ENCODE measurements at regions not wholly inside any gene's neighbourhood (a gene's known extent, or its start where the extent isn't known, plus 50 kb on each side); places are given as distances from the start of the nearest gene placed in this dataset.

DNA sequence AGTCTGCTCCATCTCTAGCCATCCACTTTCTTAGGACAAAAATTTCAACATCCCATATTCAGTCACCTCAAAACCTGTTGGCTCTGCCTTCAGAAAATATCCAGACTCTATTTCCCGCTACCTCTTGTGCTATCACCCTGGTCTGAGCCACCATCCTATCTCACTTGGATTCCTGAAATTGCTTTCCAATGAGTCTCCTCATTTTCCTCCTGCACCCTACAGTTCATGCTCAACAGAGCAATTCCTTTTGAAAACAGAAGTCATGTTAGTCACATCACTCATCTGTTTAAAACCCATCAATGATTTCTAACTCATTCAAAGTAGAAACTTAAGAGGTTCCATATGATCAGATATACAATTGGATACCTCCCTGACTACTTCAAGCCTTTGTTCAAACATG lies 229.9 kb downstream of the ADGRG6 start:
- POLR2A ChIA-PET: no interaction called here
- Histone ChIP-seq H3K4me1 (ENCODE audit: insufficient read depth, low read length, poor library complexity, severe bottlenecking) (no peaks in the 10 kb centered on the region), H3K36me3 (ENCODE audit: insufficient read depth, low read length) (no peaks in the 10 kb centered on the region), H4K20me1 (ENCODE audit: insufficient read depth, low read length) (no peaks in the 10 kb centered on the region), H3K79me2 (ENCODE audit: insufficient read depth, low read depth, low read length) (no peaks in the 10 kb centered on the region), H3K9me3 (ENCODE audit: low read length) (no peaks in the 10 kb centered on the region), H3K4me3 (ENCODE audit: low read depth, low read length, poor library complexity, severe bottlenecking) (no peak overlapping the region), H3K9me2 (ENCODE audit: insufficient read depth, low read length) (no peaks in the 10 kb centered on the region), H2AFZ (ENCODE audit: low read length) (no peak overlapping the region), H3K4me2 (ENCODE audit: low read length) (no peak overlapping the region), H3K27ac (ENCODE audit: low read depth, low read length, poor library complexity, severe bottlenecking) (no peak overlapping the region)
- CTCF ChIA-PET (ENCODE audit: unreplicated experiment): no interaction called here
- TF ChIP-seq, protein P1, sequence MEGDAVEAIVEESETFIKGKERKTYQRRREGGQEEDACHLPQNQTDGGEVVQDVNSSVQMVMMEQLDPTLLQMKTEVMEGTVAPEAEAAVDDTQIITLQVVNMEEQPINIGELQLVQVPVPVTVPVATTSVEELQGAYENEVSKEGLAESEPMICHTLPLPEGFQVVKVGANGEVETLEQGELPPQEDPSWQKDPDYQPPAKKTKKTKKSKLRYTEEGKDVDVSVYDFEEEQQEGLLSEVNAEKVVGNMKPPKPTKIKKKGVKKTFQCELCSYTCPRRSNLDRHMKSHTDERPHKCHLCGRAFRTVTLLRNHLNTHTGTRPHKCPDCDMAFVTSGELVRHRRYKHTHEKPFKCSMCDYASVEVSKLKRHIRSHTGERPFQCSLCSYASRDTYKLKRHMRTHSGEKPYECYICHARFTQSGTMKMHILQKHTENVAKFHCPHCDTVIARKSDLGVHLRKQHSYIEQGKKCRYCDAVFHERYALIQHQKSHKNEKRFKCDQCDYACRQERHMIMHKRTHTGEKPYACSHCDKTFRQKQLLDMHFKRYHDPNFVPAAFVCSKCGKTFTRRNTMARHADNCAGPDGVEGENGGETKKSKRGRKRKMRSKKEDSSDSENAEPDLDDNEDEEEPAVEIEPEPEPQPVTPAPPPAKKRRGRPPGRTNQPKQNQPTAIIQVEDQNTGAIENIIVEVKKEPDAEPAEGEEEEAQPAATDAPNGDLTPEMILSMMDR (conservative IDR thresholded peaks at IDR 0.05; ENCODE audit: low read length): no peak
- no peak for TF ChIP-seq EZH2phosphoT487 (IDR thresholded peaks at IDR 0.05; ENCODE audit: borderline replicate concordance, low read depth, low read length)
- BruUV-seq (replicated peaks): no TSS peak
- intact Hi-C loops (cut with micrococcal nuclease; ENCODE audit: unreplicated experiment): no loop called here
- no peak for DNase-seq (ENCODE audit: low spot score)

DNA sequence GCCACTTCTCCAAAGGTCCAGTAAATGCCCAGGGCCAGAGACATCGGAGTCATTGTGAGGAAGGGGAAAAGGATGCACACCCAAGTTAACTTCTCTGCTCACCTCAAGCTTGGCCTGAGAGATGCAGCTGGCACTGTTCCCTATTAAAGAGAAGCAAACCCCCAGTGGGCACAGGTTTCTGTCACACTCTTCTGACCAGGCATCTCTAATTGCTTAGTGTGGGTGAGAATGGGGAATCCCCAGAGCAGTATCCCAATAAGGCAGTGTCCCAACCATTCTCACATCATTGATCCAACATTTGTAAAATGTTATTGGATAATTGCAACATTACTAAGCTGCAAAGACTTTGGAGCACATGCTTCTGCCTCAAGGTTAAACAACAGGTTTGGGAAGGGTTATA lies 232.3 kb downstream of the ADGRG6 start:
- Histone ChIP-seq H3K4me2 (ENCODE audit: low read length) (no peak overlapping the region), H3K79me2 (ENCODE audit: insufficient read depth, low read depth, low read length) (no peaks in the 10 kb centered on the region), H3K9me3 (ENCODE audit: low read length) (no peaks in the 10 kb centered on the region), H2AFZ (ENCODE audit: low read length) (no peak overlapping the region), H3K4me1 (ENCODE audit: insufficient read depth, low read length, poor library complexity, severe bottlenecking) (no peaks in the 10 kb centered on the region), H3K27ac (ENCODE audit: low read depth, low read length, poor library complexity, severe bottlenecking) (no peak overlapping the region), H3K9me2 (ENCODE audit: insufficient read depth, low read length) (no peaks in the 10 kb centered on the region), H3K36me3 (ENCODE audit: insufficient read depth, low read length) (no peaks in the 10 kb centered on the region), H4K20me1 (ENCODE audit: insufficient read depth, low read length) (no peaks in the 10 kb centered on the region), H3K4me3 (ENCODE audit: low read depth, low read length, poor library complexity, severe bottlenecking) (no peak overlapping the region)
- no peak for DNase-seq (ENCODE audit: low spot score)
- ChIA-PET POLR2A (no interaction called here), CTCF (ENCODE audit: unreplicated experiment) (no interaction called here)
- intact Hi-C loops (cut with micrococcal nuclease; ENCODE audit: unreplicated experiment): no loop called here
- no TSS peak for BruUV-seq (replicated peaks)
- TF ChIP-seq, protein P1 (conservative IDR thresholded peaks at IDR 0.05; ENCODE audit: low read length): no peak
- TF ChIP-seq EZH2phosphoT487 (IDR thresholded peaks at IDR 0.05; ENCODE audit: borderline replicate concordance, low read depth, low read length): no peak

DNA sequence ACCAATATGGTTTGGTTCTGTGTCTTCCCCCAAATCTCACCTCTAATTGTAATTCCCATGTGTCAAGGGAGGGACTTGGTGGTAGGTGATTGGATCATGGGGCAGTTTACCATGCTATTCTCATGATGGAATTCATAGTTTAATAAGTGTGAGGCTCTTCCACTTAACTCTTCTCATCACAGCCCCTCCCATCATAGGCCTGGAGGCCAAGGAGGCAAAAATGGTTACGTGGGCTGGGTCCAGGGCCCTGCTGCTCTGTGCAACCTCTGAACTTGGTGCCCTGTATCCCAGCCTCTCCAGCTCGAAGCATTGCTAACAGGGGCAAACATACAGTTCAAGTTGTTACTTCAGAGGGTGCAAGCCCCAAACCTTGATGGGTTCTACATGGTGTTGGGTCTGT lies 232.7 kb downstream of the ADGRG6 start:
- no peak overlapping the region for H2AFZ ChIP-seq (ENCODE audit: low read length)
- no peaks in the 10 kb centered on the region for H4K20me1 ChIP-seq (ENCODE audit: insufficient read depth, low read length)
- no TSS peak for BruUV-seq (replicated peaks)
- no peak for TF ChIP-seq EZH2phosphoT487 (IDR thresholded peaks at IDR 0.05; ENCODE audit: borderline replicate concordance, low read depth, low read length)
- TF ChIP-seq, protein P1 (conservative IDR thresholded peaks at IDR 0.05; ENCODE audit: low read length): no peak
- H3K4me3 ChIP-seq (ENCODE audit: low read depth, low read length, poor library complexity, severe bottlenecking): no peak overlapping the region
- no peaks in the 10 kb centered on the region for H3K9me2 ChIP-seq (ENCODE audit: insufficient read depth, low read length)
- no peak for DNase-seq (ENCODE audit: low spot score)
- ChIA-PET CTCF (ENCODE audit: unreplicated experiment) (no interaction called here), POLR2A (no interaction called here)
- H3K27ac ChIP-seq (ENCODE audit: low read depth, low read length, poor library complexity, severe bottlenecking): no peak overlapping the region
- no peaks in the 10 kb centered on the region for H3K79me2 ChIP-seq (ENCODE audit: insufficient read depth, low read depth, low read length)
- no peaks in the 10 kb centered on the region for H3K4me1 ChIP-seq (ENCODE audit: insufficient read depth, low read length, poor library complexity, severe bottlenecking)
- no peaks in the 10 kb centered on the region for H3K36me3 ChIP-seq (ENCODE audit: insufficient read depth, low read length)
- no peak overlapping the region for H3K4me2 ChIP-seq (ENCODE audit: low read length)
- H3K9me3 ChIP-seq (ENCODE audit: low read length): no peaks in the 10 kb centered on the region
- intact Hi-C loops (cut with micrococcal nuclease; ENCODE audit: unreplicated experiment): no loop called here
